AG08396 (cell line): ENCODE measurements at regions not wholly inside any gene's neighbourhood (a gene's known extent, or its start where the extent isn't known, plus 50 kb on each side); places are given as distances from the start of the nearest gene placed in this dataset.

ENCODE experiments used
- DNase-seq: peaks from one replicate; pipeline ENCODE4 v3.0.0; 2012; ENCODE audit warnings: low spot score, mixed read lengths

- DNase-seq = no peak
These were observed 229.1 kb downstream of the MYCN start for GRCh38 chr2:16169381-16169960.

- no peak for DNase-seq
These were observed 228.3 kb downstream of the MYCN start for GRCh38 chr2:16168506-16169264.

GRCh38 chr2:16167870-16168426 lies 227.6 kb downstream of the MYCN start:
- DNase-seq = no peak

GRCh38 chr2:16167451-16167861 lies 227.1 kb downstream of the MYCN start:
- DNase-seq = no peak

- no peak for DNase-seq
These were observed 226.1 kb downstream of the MYCN start for GRCh38 chr2:16166327-16166981.

- DNase-seq = no peak
These were observed 225.4 kb downstream of the MYCN start for GRCh38 chr2:16165518-16166326.

GRCh38 chr2:16162491-16163040 lies 222.2 kb downstream of the MYCN start:
- no peak for DNase-seq

- DNase-seq = no peak
These were observed 221.6 kb downstream of the MYCN start for GRCh38 chr2:16161768-16162490.

- DNase-seq = no peak
These were observed 220.8 kb downstream of the MYCN start for GRCh38 chr2:16161085-16161565.

GRCh38 chr2:16160281-16161084 lies 220.1 kb downstream of the MYCN start:
- DNase-seq = no peak

- no peak for DNase-seq
These were observed 216.1 kb downstream of the MYCN start for GRCh38 chr2:16156411-16156810.

- no peak for DNase-seq
These were observed 215.4 kb downstream of the MYCN start for GRCh38 chr2:16155766-16156165.

- DNase-seq = no peak
These were observed 215.0 kb downstream of the MYCN start for GRCh38 chr2:16155366-16155765.

- DNase-seq = no peak
These were observed 214.3 kb downstream of the MYCN start for GRCh38 chr2:16154501-16155280.

GRCh38 chr2:16154061-16154460 lies 213.7 kb downstream of the MYCN start:
- DNase-seq = no peak

GRCh38 chr2:16153754-16154035 lies 213.3 kb downstream of the MYCN start:
- DNase-seq = no peak

- DNase-seq = no peak
These were observed 212.8 kb downstream of the MYCN start for GRCh38 chr2:16152928-16153753.

- DNase-seq = no peak
These were observed 211.9 kb downstream of the MYCN start for GRCh38 chr2:16152071-16152927.
